GM12864 (cell line): ENCODE measurements at regions not wholly inside any gene's neighbourhood (a gene's known extent, or its start where the extent isn't known, plus 50 kb on each side); places are given as distances from the start of the nearest gene placed in this dataset.

Experiments used
- DNase-seq: peaks from one replicate; pipeline ENCODE4 v3.0.0-alpha.2; 2011; ENCODE audit warnings: low read depth
- H3K4me3 ChIP-seq: 2 replicates; pipeline ENCODE4 v1.5.1; 2011; ENCODE audit warnings: mild to moderate bottlenecking, low read depth, low read length, control low read depth
- CTCF ChIP-seq: IDR thresholded peaks from 2 replicates; pipeline ENCODE4 v1.5.1; 2011; ENCODE audit warnings: low read depth, mild to moderate bottlenecking, moderate library complexity, low read length, control low read depth, inconsistent platforms; ENCODE audit errors: missing control alignments

- TF ChIP-seq CTCF, result no peak
- no peak for DNase-seq
- no peak overlapping the region for H3K4me3 ChIP-seq
Measured at GRCh38 chr7:69418869-69419670, 179.2 kb upstream of the AUTS2 start.

- TF ChIP-seq CTCF, result no peak
- no peak for DNase-seq
Measured at GRCh38 chr7:69419934-69420333, 178.3 kb upstream of the AUTS2 start.

GRCh38 chr7:69422574-69422985 lies 175.7 kb upstream of the AUTS2 start:
- no peak overlapping the region for H3K4me3 ChIP-seq
- DNase-seq, result no peak
- TF ChIP-seq CTCF, result no peak

More at GRCh38 chr7:69419934-69420333, 178.3 kb upstream of the AUTS2 start:
- no peak overlapping the region for H3K4me3 ChIP-seq

- DNase-seq, result no peak
- TF ChIP-seq CTCF, result no peak
- no peak overlapping the region for H3K4me3 ChIP-seq
Measured at GRCh38 chr7:69426705-69427104, 171.6 kb upstream of the AUTS2 start.

- no peak for DNase-seq
- no peak overlapping the region for H3K4me3 ChIP-seq
- no peak for TF ChIP-seq CTCF
Measured at GRCh38 chr7:69428089-69428488, 170.2 kb upstream of the AUTS2 start.

GRCh38 chr7:69429911-69430383 lies 168.3 kb upstream of the AUTS2 start:
- TF ChIP-seq CTCF, result no peak
- no peak overlapping the region for H3K4me3 ChIP-seq
- DNase-seq, result no peak

GRCh38 chr7:69430384-69431021 lies 167.8 kb upstream of the AUTS2 start:
- no peak for TF ChIP-seq CTCF
- no peak for DNase-seq
- no peak overlapping the region for H3K4me3 ChIP-seq
